ENCODE measurements at regions not wholly inside any gene's neighbourhood (a gene's known extent, or its start where the extent isn't known, plus 50 kb on each side); places are given as distances from the start of the nearest gene placed in this dataset.

- TF ChIP-seq CTCF (conservative IDR thresholded peaks at IDR 0.05; ENCODE audit: low read depth, low read length) (no peak), EZH2 (IDR thresholded peaks at IDR 0.05; ENCODE audit: borderline replicate concordance, low read depth, low read length, poor library complexity, severe bottlenecking) (no peak)
- intact Hi-C loops (cut with micrococcal nuclease; ENCODE audit: unreplicated experiment), result no loop called here
- ChIA-PET CTCF (no interaction called here), POLR2A (ENCODE audit: low non-redundant PET) (no interaction called here)
- no peak overlapping the region for H3K4me3 ChIP-seq (ENCODE audit: low read depth, low read length, poor library complexity, severe bottlenecking)
- H3K36me3 ChIP-seq (ENCODE audit: insufficient read depth, low read length, poor library complexity, severe bottlenecking), result no peaks in the 10 kb centered on the region
- DNase-seq (ENCODE audit: low spot score), result no peak
- peaks cover 40% of the 10 kb centered on the region for H3K9me3 ChIP-seq (ENCODE audit: low read depth, low read length, poor library complexity, severe bottlenecking)
- no peaks in the 10 kb centered on the region for H3K27me3 ChIP-seq (replicated peaks; ENCODE audit: insufficient read depth, low read depth, low read length, poor library complexity)
- H3K4me1 ChIP-seq (ENCODE audit: insufficient read depth, low read length, poor library complexity, severe bottlenecking), result no peaks in the 10 kb centered on the region
- H3K27ac ChIP-seq (ENCODE audit: low read depth, low read length, poor library complexity, severe bottlenecking), result no peak overlapping the region
- BruUV-seq (replicated peaks), result no TSS peak
Observed at GRCh38 chr19:28003543-28003942, 1209.4 kb downstream of the UQCRFS1 start.

- Histone ChIP-seq H3K27me3 (replicated peaks; ENCODE audit: insufficient read depth, low read depth, low read length, poor library complexity) (no peaks in the 10 kb centered on the region), H3K4me1 (ENCODE audit: insufficient read depth, low read length, poor library complexity, severe bottlenecking) (no peaks in the 10 kb centered on the region), H3K27ac (ENCODE audit: low read depth, low read length, poor library complexity, severe bottlenecking) (no peak overlapping the region), H3K4me3 (ENCODE audit: low read depth, low read length, poor library complexity, severe bottlenecking) (no peak overlapping the region), H3K9me3 (ENCODE audit: low read depth, low read length, poor library complexity, severe bottlenecking) (peaks cover 18% of the 10 kb centered on the region), H3K36me3 (ENCODE audit: insufficient read depth, low read length, poor library complexity, severe bottlenecking) (no peaks in the 10 kb centered on the region)
- no peak for TF ChIP-seq CTCF (conservative IDR thresholded peaks at IDR 0.05; ENCODE audit: low read depth, low read length)
- TF ChIP-seq EZH2 (IDR thresholded peaks at IDR 0.05; ENCODE audit: borderline replicate concordance, low read depth, low read length, poor library complexity, severe bottlenecking), result no peak
- BruUV-seq (replicated peaks), result no TSS peak
- intact Hi-C loops (cut with micrococcal nuclease; ENCODE audit: unreplicated experiment), result no loop called here
- CTCF ChIA-PET, result no interaction called here
- POLR2A ChIA-PET (ENCODE audit: low non-redundant PET), result no interaction called here
- DNase-seq (ENCODE audit: low spot score), result no peak
Observed at GRCh38 chr19:27997069-27997468, 1215.9 kb downstream of the UQCRFS1 start.

- Histone ChIP-seq H3K27me3 (replicated peaks; ENCODE audit: insufficient read depth, low read depth, low read length, poor library complexity) (no peaks in the 10 kb centered on the region), H3K4me1 (ENCODE audit: insufficient read depth, low read length, poor library complexity, severe bottlenecking) (no peaks in the 10 kb centered on the region), H3K9me3 (ENCODE audit: low read depth, low read length, poor library complexity, severe bottlenecking) (peaks cover 31% of the 10 kb centered on the region), H3K4me3 (ENCODE audit: low read depth, low read length, poor library complexity, severe bottlenecking) (no peak overlapping the region), H3K27ac (ENCODE audit: low read depth, low read length, poor library complexity, severe bottlenecking) (no peak overlapping the region), H3K36me3 (ENCODE audit: insufficient read depth, low read length, poor library complexity, severe bottlenecking) (no peaks in the 10 kb centered on the region)
- DNase-seq (ENCODE audit: low spot score), result no peak
- TF ChIP-seq EZH2 (IDR thresholded peaks at IDR 0.05; ENCODE audit: borderline replicate concordance, low read depth, low read length, poor library complexity, severe bottlenecking), result no peak
- no peak for TF ChIP-seq CTCF (conservative IDR thresholded peaks at IDR 0.05; ENCODE audit: low read depth, low read length)
- CTCF ChIA-PET, result no interaction called here
- no TSS peak for BruUV-seq (replicated peaks)
- intact Hi-C loops (cut with micrococcal nuclease; ENCODE audit: unreplicated experiment), result no loop called here
- POLR2A ChIA-PET (ENCODE audit: low non-redundant PET), result no interaction called here
Observed at GRCh38 chr19:27993619-27994570, 1219.1 kb downstream of the UQCRFS1 start.
